ENCODE measurements at regions not wholly inside any gene's neighbourhood (a gene's known extent, or its start where the extent isn't known, plus 50 kb on each side); places are given as distances from the start of the nearest gene placed in this dataset.
"Not testable (repeated sequence)": the region's sequence is repeated elsewhere in the genome, so short reads cannot be mapped to it uniquely, and the experiment has no call there.

DNA sequence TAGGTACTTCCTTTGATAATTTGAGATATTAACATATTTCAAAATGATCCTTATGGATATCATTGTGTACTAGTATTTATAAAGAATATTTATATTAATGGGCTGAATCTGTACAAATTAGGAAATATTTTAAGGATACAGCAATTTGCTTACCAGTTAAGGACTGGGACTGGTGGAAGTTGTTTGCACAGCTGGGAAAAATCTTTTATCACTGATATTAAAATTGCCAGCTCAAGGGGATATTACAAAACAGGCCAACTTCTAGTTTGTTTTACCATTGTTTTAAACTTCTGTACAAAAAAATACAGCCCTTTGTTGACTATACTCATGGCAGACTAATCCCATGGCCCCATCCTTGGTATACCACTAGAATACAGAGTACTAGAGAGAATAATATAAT, 133.2 kb upstream of the DDHD1 start:
- no peak for DNase-seq (ENCODE audit: low spot score)

DNA sequence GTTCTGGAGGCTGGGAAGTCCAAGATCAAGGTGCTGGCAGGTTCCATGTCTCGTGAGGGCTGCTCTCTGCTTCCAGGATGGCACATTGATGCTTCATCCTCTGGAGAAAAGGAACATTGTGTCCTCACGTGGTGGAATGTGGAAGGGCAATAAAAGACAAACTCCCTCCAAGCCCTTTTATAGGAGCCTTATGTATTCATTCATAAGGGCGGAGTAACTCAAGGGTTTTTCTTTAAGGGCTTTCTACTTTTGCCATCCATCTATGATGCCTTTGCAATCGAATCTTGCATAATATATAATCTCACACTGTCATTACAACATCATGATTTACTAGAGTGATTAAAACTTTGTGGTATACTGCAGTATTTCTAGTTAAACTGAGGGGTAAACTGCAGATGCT, 132.7 kb upstream of the DDHD1 start:
- no peak for DNase-seq (ENCODE audit: low spot score)

DNA sequence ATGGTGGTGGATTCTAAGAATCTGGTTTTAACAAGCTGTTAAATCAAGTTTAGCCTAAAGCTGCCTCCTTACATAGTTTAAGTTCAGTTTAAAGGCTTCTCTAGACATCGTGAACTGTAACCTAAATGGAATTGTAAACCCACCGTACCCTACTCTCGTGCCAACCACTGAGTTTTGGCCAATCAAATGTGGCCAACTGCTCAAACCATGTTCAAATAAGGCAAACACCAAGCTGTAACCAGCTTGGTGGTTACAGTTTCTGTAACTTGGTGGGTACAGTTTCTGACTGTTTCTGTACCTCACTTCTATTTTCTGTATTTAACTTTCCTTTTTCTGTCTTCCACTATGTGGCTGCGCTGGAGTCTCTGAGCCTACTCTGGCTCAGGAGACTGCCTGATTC, 131.9 kb upstream of the DDHD1 start:
- no peak for DNase-seq (ENCODE audit: low spot score)

DNA sequence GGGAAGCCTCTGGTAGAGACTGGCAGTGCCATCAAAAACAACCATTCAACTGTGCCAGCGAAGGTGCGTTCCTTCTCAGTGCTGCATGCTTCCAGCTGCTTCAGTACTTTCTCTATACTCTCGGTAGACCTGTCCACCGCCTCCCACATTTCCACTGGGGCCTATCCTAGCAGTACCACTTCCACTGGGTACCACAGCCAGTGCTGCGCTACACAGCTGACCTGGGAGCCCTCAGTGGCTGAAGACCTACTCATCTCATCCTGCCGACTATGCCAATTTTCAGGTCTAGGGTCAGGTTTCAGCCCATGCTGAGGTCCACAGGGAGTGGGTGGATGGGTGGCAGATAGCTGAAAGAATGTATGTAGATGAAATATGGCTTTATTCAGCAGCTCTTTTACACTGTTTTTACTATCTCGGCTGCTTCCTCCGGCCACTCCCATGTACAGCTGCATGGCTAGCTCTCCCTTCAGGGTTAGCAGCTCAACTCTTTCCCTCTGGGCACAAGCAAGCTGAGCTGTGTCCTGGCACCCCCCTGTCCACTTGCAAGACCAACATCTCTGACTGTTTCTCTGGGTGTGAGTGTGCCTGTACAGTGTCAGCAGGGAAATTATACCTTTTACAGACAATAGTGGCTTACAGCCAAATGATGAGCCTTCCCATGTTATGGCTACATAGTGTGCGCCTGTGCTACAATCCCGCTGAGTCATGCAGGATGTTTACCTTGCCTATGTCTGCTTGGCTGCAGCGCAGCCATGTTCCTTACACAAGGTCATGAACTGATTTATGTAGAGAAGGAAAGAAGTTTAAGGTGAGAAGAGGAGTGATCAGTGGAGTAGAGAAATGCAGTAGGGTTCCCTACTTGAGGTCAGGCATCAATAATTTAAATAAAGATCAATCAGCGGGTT, 125.7 kb upstream of the DDHD1 start:
- no peak for DNase-seq (ENCODE audit: low spot score)

DNA sequence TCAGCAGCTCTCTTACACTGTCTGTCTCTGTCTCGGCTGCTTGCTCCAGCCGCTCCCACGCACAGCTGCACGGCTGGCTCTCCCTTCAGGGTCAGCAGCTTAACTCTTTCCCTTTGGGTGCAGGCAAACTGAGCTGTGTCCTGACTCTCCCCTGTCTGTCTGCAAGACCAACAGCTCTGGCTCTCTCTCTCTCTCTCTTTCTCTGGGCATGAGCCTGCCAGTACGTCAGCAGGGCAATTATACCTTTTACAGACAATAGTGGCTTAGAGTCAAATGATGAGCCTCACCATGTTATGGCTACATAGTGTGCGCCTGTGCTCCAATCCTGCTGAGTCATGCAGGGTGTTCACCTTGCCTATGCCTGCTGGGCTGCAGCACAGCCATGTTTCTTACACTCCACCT, 120.5 kb upstream of the DDHD1 start:
- DNase-seq (ENCODE audit: low spot score) = peak; percentile 28

DNA sequence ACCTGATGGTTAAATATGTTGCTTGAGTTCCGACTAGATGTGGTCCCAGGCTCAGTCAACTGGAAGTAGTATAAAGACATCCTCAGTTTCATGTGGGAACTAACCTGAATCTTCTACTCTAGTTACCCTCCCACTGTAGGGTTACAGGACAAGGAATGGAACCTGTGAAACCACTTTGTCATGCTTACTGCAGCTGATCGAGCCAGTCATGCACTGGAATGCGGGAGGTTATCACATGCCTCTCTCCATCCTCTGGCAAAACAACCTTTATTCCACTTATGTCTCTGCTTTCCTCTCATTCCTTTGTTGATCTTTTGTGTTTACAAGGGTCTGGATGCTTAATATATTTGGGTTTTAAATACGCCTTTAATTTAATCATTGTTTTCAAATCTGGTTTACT, 111.9 kb upstream of the DDHD1 start:
- DNase-seq (ENCODE audit: low spot score) = no peak

DNA sequence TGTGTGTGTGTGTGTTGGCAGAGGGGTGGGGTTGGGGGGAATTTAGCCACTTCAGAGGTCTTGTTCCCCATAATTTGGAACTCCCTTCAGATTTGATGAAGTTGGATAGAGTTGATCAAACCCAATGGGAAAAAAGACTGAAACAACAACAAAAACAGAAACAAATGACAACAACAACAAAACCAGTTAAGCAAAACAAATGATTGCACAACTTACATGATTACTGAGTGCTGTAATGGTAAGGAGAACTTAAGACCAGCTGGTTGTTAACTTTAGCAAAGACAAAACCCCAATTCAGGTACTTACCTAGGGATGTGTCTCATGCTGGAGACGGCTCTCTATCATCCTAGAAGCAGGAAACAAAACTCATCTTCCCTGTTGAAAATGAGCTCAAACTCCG, 107.8 kb upstream of the DDHD1 start:
- DNase-seq (ENCODE audit: low spot score) = no peak

DNA sequence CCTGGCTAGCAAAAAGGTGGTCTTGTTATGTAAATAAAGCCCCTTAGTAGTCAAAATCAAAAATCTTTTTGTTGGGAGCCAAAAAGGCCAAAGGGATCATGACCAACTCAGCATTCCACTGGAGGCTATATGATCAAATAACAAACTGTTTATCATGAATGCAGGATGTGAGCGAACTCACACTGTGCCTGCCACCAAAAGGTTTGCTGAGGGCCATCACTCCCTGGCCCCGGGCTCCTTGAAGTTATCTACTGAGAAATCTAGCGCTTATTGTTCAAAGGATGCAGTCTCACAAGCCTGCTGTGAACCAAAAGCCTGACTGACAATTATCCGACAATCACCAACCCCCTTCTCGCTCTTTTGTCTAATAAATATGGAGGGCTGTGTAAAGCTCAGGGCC, 107.2 kb upstream of the DDHD1 start:
- DNase-seq (ENCODE audit: low spot score) = no peak

DNA sequence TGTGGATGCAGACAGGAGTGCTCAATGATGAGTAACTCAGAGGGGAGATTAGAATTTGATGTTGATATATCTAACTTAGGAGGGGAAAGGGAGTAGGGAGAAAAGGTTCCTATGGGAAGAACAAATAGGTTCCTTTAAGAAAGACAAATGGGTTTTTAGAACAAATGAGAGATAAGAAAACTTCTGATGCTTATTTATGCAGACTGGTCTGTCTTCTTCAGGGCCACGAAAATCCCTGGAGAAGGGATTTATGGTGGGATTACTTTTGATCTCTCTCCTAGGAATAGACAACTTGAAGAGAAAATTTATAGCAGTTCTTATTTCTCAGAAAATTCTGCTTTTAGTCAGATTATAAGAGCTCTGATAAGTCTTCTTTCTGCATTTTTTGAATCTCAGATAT, 99.0 kb upstream of the DDHD1 start:
- no peak for DNase-seq (ENCODE audit: low spot score)

DNA sequence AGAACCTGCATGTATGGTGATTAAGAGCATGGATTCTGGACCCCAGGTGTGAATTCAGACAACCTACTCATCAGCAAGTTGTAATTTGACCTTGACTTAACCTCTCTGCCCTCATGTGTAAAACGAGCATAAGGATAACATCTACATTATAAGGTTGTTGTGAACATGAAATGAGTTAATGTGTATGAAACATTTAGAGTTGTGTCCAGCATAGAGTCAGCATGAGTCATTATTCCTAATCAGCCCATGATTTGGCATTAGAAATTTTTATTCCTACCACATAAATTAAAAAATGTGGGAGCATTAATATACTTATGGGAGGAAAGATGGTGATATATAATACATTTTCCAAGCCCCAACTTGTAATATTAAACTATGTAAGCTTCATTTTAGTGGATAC, 95.9 kb upstream of the DDHD1 start:
- DNase-seq (ENCODE audit: low spot score) = peak; percentile 7

DNA sequence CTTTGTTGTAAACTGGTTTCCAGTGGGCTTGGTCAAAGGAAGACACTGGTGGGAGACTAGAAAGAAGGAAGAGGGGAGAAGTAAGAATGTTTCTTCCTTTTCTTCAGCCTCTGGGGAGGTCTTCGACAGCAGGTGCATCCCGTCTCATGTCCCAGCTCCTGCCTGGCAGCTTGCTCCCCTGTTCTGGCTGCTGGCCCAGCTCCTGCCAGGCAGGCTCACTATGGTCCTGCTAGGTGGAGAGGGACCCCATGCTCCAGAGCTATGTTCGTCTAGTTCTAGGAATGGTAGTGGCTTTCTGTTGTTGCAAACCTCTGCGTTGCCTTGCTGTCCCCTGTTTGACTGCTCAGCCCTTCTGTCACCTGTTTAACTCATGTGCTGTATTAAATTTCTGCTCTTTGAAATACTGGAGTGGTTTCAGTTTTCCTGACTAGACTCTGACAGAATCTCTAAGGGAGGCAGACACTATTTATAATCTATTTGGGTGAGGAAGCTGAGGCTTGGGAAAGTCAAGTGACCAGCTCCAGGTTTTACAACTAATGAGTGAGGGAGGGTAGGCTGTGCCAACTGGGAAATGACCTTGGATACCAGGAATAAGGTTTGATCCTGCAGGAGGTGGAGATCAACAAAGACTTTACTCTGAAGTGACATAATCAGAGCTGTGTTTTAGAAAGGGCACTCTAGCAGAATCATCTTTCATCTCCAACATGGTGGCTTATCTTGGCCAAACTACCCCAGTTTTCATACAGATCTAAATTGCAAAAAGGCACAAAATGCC, 94.7 kb upstream of the DDHD1 start:
- DNase-seq (ENCODE audit: low spot score) = no peak

DNA sequence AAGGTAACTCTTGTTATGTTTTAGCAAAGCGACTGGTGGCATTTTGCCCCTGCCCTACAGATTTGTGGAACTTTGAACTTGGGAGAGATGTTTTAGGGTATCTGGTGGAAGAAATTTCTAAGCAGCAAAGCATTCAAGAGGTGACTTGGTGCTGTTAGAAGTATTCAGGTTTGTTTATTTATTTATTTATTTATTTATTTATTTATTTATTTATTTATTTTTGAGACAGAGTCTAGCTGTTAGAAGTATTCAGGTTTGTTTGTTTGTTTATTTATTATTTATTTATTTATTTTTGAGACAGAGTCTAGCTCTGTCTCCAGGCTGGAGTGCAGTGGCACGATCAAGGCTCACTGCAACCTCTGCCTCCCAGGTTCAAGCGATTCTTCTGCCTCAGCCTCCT, 89.8 kb upstream of the DDHD1 start:
- not testable (repeated sequence) for DNase-seq (ENCODE audit: low spot score)

DNA sequence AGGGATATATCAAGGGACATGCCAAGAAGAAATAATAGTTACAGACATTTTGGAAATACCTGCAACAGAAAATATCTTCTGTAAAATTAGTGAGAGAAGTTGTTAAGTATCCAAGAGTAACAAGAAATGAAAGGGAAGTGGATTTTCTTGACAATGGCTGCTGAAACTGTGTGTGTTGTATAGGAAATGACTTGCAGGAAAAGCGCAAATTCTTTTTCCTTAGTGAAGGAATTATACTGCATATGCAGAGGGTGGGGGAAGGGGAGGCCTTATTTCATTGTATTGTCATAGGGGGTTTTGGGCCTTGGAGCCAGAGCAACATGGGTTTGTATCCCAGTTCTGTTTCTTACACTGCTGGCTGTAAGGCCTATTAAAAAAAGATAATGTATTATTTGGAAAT, 84.4 kb upstream of the DDHD1 start:
- DNase-seq (ENCODE audit: low spot score) = no peak

DNA sequence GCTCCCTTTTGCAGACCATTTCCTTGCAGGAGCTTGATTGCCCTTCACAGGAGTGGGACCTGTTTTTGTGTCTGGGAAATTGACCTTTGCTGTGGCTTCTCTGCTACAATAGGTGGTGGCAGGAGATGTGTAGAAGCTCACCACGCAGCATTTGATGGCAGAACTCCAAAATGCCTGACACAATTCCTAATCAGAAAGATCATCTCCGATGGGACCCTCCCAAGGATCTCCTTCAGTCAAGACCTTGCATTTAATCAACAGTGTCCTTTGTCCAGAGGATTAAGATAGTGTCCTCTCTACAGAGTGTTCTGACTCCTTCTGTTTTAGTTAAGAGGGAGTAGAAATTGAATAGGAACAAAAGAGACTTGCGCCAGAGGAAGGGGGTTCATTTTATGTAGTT, 83.6 kb upstream of the DDHD1 start:
- no peak for DNase-seq (ENCODE audit: low spot score)

DNA sequence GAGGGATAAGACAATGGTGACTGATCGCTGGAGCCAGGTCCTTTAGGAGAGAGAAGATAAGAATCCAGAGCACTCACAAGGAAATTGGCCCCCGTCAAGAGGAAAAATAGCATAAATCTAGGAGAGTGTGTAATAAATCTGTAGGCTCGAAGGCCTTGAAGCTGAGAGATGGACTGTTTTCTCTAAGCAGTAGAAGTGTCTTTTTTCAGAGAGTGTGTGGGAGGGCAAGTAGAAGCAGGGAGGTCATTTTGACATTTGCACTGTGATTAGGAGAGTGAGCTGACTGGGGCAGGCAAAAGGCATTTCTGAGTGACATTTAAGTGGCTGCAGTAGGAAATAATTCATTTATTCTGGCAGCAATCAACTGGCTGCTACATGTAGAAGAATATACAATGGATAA, 78.0 kb upstream of the DDHD1 start:
- DNase-seq (ENCODE audit: low spot score) = no peak

DNA sequence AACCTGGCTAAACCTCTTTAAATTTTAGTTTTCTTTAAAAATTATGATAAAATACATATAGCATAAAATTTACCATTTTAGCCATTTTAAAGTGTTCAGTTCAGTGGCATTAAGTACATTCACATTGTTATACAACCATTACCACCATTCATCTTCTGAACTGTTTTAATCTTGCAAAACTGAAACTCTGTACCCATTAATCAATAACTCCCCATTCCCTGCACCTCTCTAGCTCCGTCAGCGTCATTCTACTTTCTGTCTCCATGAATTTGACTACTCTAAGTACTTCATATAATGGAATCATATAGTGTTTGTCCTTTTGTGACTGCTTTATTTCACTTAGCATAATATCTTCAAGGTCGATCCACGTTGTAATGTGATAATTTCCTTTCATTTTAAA, 75.8 kb upstream of the DDHD1 start:
- no peak for DNase-seq (ENCODE audit: low spot score)

DNA sequence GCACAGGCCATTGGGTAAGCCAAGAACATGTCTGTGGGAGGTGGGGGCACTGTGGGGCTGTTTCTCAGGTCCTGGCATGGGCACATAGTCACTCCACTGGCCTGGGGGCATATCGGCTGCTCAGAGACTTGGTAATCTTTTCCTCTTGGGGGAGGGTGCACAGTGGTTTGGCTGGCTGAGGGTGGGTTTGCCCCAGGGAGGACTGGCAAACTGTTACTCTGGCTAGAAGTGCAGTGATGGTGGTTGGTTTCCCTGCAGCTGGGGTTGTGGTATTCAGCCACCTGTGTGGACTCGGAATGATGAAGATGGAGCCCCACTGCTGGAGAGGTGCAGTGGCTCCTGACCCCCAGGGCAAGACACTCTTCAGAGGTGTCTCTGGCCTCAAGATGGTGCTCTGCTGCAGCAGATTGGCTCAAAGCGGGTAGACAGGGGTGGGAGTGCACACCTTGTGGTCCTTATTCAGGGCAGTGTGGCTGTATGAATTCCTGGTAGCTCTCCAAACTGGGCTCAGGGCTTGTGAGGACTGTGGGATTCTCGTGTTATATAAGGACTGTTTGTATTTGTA, 74.1 kb upstream of the DDHD1 start:
- DNase-seq (ENCODE audit: low spot score) = no peak

DNA sequence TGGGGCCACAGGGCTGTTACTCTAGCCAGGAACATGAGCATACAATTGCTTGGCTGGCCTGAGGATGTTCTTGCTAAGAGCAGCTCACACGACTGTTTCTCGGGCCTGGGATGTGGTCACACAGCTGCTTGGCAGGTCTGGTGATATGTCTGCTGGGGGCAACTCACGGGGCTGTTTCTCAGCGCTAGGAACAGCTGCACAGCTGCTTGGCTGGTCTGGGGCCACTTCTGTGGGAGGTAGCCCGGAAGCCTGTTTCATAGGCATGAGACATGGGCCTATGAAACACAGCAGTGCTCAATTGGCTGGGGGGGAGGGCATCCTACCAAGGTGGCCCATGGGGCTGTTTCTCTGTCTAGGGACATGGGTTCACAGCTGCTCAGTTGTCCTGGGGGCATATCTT, 73.4 kb upstream of the DDHD1 start:
- DNase-seq (ENCODE audit: low spot score) = no peak

DNA sequence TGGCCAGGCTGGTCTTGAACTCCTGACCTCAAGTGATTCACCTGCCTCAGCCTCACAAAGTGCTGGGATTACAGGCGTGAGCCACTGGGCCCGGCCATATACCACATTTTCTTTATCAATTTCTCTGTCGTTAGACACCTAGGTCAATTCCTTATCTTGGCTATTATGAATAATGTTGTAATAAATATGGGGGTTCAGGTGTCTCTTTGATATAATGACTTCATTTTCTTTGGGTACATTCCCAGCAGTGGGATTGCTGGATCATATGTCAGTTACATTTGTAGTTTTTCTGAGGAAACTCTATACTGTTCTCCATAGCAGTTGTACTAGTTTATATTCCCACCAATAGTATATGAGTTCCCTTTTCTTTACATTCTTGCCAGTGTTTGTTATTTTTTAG, 67.8 kb upstream of the DDHD1 start:
- DNase-seq (ENCODE audit: low spot score) = no peak

DNA sequence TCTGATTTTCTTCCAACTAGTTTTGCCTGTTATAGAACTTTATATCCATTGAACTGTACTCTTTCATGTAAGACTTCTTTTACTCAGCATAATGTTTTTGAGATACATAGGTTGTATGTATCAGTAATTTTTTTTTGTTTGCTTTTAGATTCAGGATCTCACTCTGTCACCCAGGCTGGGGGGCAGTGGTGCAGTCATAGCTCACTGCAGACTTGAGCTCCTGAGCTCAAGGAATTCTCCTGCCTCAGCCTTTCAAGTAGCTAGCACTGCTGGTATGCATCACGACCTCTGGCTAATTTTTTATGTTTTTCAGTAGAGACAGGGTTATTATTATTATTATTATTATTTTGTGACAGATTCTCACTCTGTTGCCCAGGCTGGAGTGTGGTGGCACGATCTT, 65.0 kb upstream of the DDHD1 start:
- no peak for DNase-seq (ENCODE audit: low spot score)

DNA sequence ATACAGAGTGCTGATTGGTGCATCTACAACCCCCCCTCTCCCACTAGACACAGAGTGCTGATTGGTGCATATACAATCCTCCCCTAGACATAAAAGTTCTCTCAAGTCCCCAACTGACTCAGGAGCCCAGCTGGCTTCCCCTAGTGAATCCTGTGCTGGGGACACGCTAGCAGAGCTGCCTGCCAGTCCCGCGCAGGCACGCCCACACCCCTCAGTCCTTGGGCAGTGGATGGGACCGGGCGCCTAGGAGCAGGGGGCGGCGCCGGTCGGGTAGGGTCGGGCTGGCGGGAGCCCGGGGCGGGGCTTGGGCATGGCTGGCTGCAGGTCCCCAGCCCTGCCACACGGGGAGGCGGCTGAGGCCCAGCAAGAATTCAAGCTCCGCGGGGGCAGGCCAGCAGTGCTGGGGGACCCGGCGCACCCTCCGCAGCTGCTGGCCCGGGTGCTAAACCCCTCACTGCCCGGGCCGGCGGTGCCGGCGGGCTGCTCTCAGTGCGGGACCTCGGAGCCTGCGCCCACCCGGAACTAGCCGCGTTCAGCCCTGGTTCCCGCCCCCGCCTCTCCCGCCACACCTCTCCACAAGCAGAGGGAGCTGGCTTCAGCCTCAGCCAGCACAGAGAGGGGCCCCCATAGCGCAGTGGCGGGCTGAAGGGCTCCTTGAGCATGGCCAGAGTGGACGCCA, 64.3 kb upstream of the DDHD1 start:
- peak; percentile 86 for DNase-seq (ENCODE audit: low spot score)

DNA sequence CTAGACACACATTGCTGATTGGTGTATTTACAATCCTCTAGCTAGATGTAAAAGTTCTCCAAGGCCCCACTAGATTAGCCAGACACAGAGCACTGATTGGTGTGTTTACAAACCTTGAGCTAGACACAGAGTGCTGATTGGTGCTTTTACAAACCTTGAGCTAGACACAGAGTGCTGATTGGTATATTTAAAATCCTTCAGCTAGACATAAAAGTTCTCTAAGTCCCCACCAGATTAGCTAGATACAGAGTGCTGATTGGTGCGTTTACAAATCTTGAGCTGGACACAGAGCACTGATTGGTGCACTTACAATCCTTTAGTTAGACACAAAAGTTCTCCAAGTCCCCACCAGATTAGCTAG, 63.8 kb upstream of the DDHD1 start:
- not testable (repeated sequence) for DNase-seq (ENCODE audit: low spot score)

DNA sequence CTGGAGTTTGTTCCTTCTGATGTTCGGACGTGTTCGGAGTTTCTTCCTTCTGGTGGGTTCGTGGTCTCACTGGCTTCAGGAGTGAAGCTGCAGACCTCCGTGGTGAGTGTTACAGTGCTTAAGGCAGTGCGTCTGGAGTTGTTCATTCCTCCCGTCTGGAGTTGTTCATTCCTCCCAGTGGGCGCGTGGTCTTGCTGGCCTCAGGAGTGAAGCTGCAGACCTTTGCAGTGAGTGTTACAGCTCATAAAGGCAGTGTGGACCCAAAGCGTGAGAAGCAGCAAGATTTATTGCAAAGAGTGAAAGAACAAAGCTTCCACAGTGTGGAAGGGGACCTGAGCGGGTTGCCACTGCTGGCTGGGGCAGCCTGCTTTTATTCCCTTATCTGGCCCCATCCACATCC, 63.4 kb upstream of the DDHD1 start:
- DNase-seq (ENCODE audit: low spot score) = not testable (repeated sequence)
